Naive thymus-derived CD4-positive, alpha-beta T cell (primary cell): ENCODE measurements at regions not wholly inside any gene's neighbourhood (a gene's known extent, or its start where the extent isn't known, plus 50 kb on each side); places are given as distances from the start of the nearest gene placed in this dataset.

Experiments
- ATAC-seq: fragments of 150-1000 bp; cut with Tn5 transposase; 2 replicates; pipeline ENCODE4 v1.10.0; 2021; ENCODE audit warnings: mild to moderate bottlenecking, moderate library complexity
- CTCF ChIA-PET: fragments of 350-600 bp; sonication (Branson Sonifier 250); formaldehyde crosslinking; loops from one replicate; lab custom pipeline; 2021; ENCODE audit warnings: antibody characterized with exemption; lab: Charles Lee
- POLR2A ChIA-PET: fragments of 350-600 bp; sonication (Branson Sonifier 250); formaldehyde crosslinking; loops from one replicate; lab custom pipeline; 2021; ENCODE audit warnings: antibody characterized with exemption, inconsistent platforms; lab: Charles Lee
- DNase-seq, 9 donors: peaks; one replicate each; pipeline versions ENCODE4 v3.0.0 to v3.0.0-alpha.2; 2020 to 2022; ENCODE audit warnings: mixed read lengths in 1 of 9
- H3K27ac ChIP-seq: one replicate; pipeline ENCODE4 v1.7.0; 2013; ENCODE audit warnings: mild to moderate bottlenecking, low read depth, low read length, moderate library complexity
- H3K27me3 ChIP-seq, 2 donors: one replicate each; pipeline ENCODE4 v1.7.0; 2013; ENCODE audit warnings: low read length in 2 of 2, mild to moderate bottlenecking in 2 of 2, moderate library complexity in 2 of 2; ENCODE audit not compliant: control insufficient read depth in 2 of 2, insufficient read depth in 2 of 2
- H3K36me3 ChIP-seq, 3 experiments: 1 replicate in 2 of 3; 2 replicates in 1 of 3; pipeline ENCODE4 v1.7.0; 2013; ENCODE audit warnings: low read length in 3 of 3, mild to moderate bottlenecking in 3 of 3, moderate library complexity in 1 of 3; ENCODE audit not compliant: insufficient read depth in 3 of 3, control insufficient read depth in 2 of 3
- H3K4me1 ChIP-seq, 2 donors: one replicate each; pipeline ENCODE4 v1.7.0; 2013; ENCODE audit warnings: low read length in 2 of 2, mild to moderate bottlenecking in 2 of 2, moderate library complexity in 1 of 2; ENCODE audit not compliant: control insufficient read depth in 2 of 2, insufficient read depth in 2 of 2
- H3K4me3 ChIP-seq: 2 replicates; pipeline ENCODE4 v1.7.0; 2013; ENCODE audit warnings: mild to moderate bottlenecking, low read length
- H3K9me3 ChIP-seq, 3 experiments: 1 replicate in 2 of 3; 2 replicates in 1 of 3; pipeline ENCODE4 v1.7.0; 2013; ENCODE audit warnings: low read length in 3 of 3; ENCODE audit not compliant: control insufficient read depth in 2 of 3
- H3K27ac Mint-ChIP-seq, 9 donors: one replicate each; pipeline ENCODE4 v1.8.0; 2020 to 2022; ENCODE audit warnings: mixed read lengths in 9 of 9, mild to moderate bottlenecking in 8 of 9, moderate library complexity in 5 of 9, inconsistent platforms in 2 of 9
- H3K27me3 Mint-ChIP-seq, 5 donors: one replicate each; pipeline ENCODE4 v1.8.0; 2021 to 2022; ENCODE audit warnings: mixed read lengths in 5 of 5, mild to moderate bottlenecking in 1 of 5
- H3K36me3 Mint-ChIP-seq, 5 donors: one replicate each; pipeline ENCODE4 v1.8.0; 2020 to 2022; ENCODE audit warnings: mixed read lengths in 5 of 5, mild to moderate bottlenecking in 3 of 5, inconsistent platforms in 1 of 5
- H3K4me1 Mint-ChIP-seq, 7 donors: one replicate each; pipeline ENCODE4 v1.8.0; 2020 to 2022; ENCODE audit warnings: mixed read lengths in 7 of 7, mild to moderate bottlenecking in 3 of 7, inconsistent platforms in 1 of 7
- H3K4me3 Mint-ChIP-seq, 10 donors: one replicate each; pipeline ENCODE4 v1.8.0; 2020 to 2022; ENCODE audit warnings: mild to moderate bottlenecking in 10 of 10, mixed read lengths in 10 of 10, moderate library complexity in 6 of 10, inconsistent platforms in 2 of 10
- H3K9me3 Mint-ChIP-seq, 11 donors: one replicate each; pipeline ENCODE4 v1.8.0; 2020 to 2022; ENCODE audit warnings: mixed read lengths in 11 of 11, mild to moderate bottlenecking in 4 of 11, inconsistent platforms in 1 of 11, moderate library complexity in 1 of 11
- intact Hi-C, 2 donors: fragments of 100-400 bp; cut with micrococcal nuclease; formaldehyde crosslinking; loops; one replicate each; pipeline ENCODE4 v1.15.1; 2023

GRCh38 chr15:96046620-96047240, 283.8 kb upstream of the NR2F2 start:
- Histone ChIP-seq H3K27me3 (no peaks in the 10 kb centered on the region), H3K36me3 (no peaks in the 10 kb centered on the region), H3K4me1 (no peaks in the 10 kb centered on the region), H3K4me3 (no peak overlapping the region), H3K27ac (no peak overlapping the region), H3K9me3 (no peaks in the 10 kb centered on the region)
- Mint-ChIP-seq H3K9me3 (peaks cover 0 to 3% (median 0%) of the 10 kb centered on the region in 11 donors), H3K4me1 (peaks cover 0 to 2% (median 0%) of the 10 kb centered on the region in 7 donors), H3K27ac (no peak overlapping the region), H3K4me3 (no peak overlapping the region), H3K27me3 (peaks cover 39 to 74% (median 65%) of the 10 kb centered on the region in 5 donors), H3K36me3 (no peaks in the 10 kb centered on the region)
- no peak for DNase-seq
- no peak for ATAC-seq
- ChIA-PET CTCF (no interaction called here), POLR2A (no interaction called here)
- intact Hi-C loops = no loop called here

- intact Hi-C loops = no loop called here
- Histone ChIP-seq H3K4me1 (no peaks in the 10 kb centered on the region), H3K36me3 (no peaks in the 10 kb centered on the region), H3K4me3 (no peak overlapping the region), H3K27ac (no peak overlapping the region), H3K27me3 (no peaks in the 10 kb centered on the region), H3K9me3 (no peaks in the 10 kb centered on the region)
- ChIA-PET POLR2A (no interaction called here), CTCF (no interaction called here)
- Mint-ChIP-seq H3K27me3 (peaks cover 40 to 77% (median 67%) of the 10 kb centered on the region in 5 donors), H3K36me3 (no peaks in the 10 kb centered on the region), H3K9me3 (peaks cover 0 to 3% (median 0%) of the 10 kb centered on the region in 11 donors), H3K27ac (no peak overlapping the region), H3K4me1 (peaks cover 0 to 2% (median 0%) of the 10 kb centered on the region in 7 donors), H3K4me3 (no peak overlapping the region)
- DNase-seq = no peak
- ATAC-seq = no peak
Observed at GRCh38 chr15:96047255-96047931, 283.1 kb upstream of the NR2F2 start.

- ATAC-seq = no peak
- H3K36me3 Mint-ChIP-seq = no peaks in the 10 kb centered on the region
- ChIA-PET POLR2A (no interaction called here), CTCF (no interaction called here)
- no peaks in the 10 kb centered on the region for H3K9me3 ChIP-seq
- H3K27ac ChIP-seq = no peak overlapping the region
- intact Hi-C loops = no loop called here
- H3K9me3 Mint-ChIP-seq = peaks cover 0 to 2% (median 0%) of the 10 kb centered on the region in 11 donors
- H3K27me3 Mint-ChIP-seq = peaks cover 43 to 78% (median 62%) of the 10 kb centered on the region in 5 donors
- H3K27me3 ChIP-seq = no peaks in the 10 kb centered on the region
- H3K4me3 Mint-ChIP-seq = no peak overlapping the region
- no peaks in the 10 kb centered on the region for H3K4me1 ChIP-seq
- no peak overlapping the region for H3K27ac Mint-ChIP-seq
- no peaks in the 10 kb centered on the region for H3K36me3 ChIP-seq
- peaks cover 0 to 9% (median 4%) of the 10 kb centered on the region in 7 donors for H3K4me1 Mint-ChIP-seq
- no peak for DNase-seq
- H3K4me3 ChIP-seq = no peak overlapping the region
Observed at GRCh38 chr15:96049323-96049722, 281.2 kb upstream of the NR2F2 start.

- CTCF ChIA-PET = no interaction called here
- intact Hi-C loops = loop anchor here in 1 of 2 donors (10.0 kb wide), 2 partner anchors 295 to 765 kb away; no protein-coding TSS in a partner anchor
- no peak for DNase-seq
- ATAC-seq = no peak
- POLR2A ChIA-PET = no interaction called here
- no peaks in the 10 kb centered on the region for H3K27me3 ChIP-seq
- H3K4me1 Mint-ChIP-seq = peaks cover 0 to 9% (median 4%) of the 10 kb centered on the region in 7 donors
- H3K36me3 Mint-ChIP-seq = no peaks in the 10 kb centered on the region
- no peak overlapping the region for H3K27ac Mint-ChIP-seq
- H3K9me3 ChIP-seq = no peaks in the 10 kb centered on the region
- no peak overlapping the region for H3K4me3 Mint-ChIP-seq
- no peak overlapping the region for H3K4me3 ChIP-seq
- H3K27ac ChIP-seq = no peak overlapping the region
- peaks cover 43 to 76% (median 62%) of the 10 kb centered on the region in 5 donors for H3K27me3 Mint-ChIP-seq
- peaks cover 0 to 2% (median 0%) of the 10 kb centered on the region in 11 donors for H3K9me3 Mint-ChIP-seq
- no peaks in the 10 kb centered on the region for H3K4me1 ChIP-seq
- H3K36me3 ChIP-seq = no peaks in the 10 kb centered on the region
Observed at GRCh38 chr15:96049766-96050165, 280.7 kb upstream of the NR2F2 start.

GRCh38 chr15:96051598-96051997, 278.9 kb upstream of the NR2F2 start:
- CTCF ChIA-PET = no interaction called here
- Mint-ChIP-seq H3K9me3 (peaks cover 0 to 3% (median 0%) of the 10 kb centered on the region in 11 donors), H3K4me3 (no peak overlapping the region), H3K27me3 (peaks cover 48 to 84% (median 70%) of the 10 kb centered on the region in 5 donors), H3K4me1 (peaks cover 0 to 9% (median 4%) of the 10 kb centered on the region in 7 donors), H3K27ac (no peak overlapping the region), H3K36me3 (no peaks in the 10 kb centered on the region)
- Histone ChIP-seq H3K27ac (no peak overlapping the region), H3K4me3 (no peak overlapping the region), H3K4me1 (no peaks in the 10 kb centered on the region), H3K36me3 (no peaks in the 10 kb centered on the region), H3K9me3 (no peaks in the 10 kb centered on the region), H3K27me3 (peaks cover 0 to 5% of the 10 kb centered on the region in 2 donors)
- ATAC-seq (no peak), DNase-seq (no peak)
- POLR2A ChIA-PET = no interaction called here
- intact Hi-C loops = loop anchor here in 1 of 2 donors (10.0 kb wide), 2 partner anchors 293 to 767 kb away; no protein-coding TSS in a partner anchor

GRCh38 chr15:96052154-96052553, 278.3 kb upstream of the NR2F2 start:
- POLR2A ChIA-PET = interaction anchor here (0.6 kb wide), 1 partner anchor 66 kb away, joined by 3 read pairs; no protein-coding TSS in a partner anchor
- H3K27me3 Mint-ChIP-seq = peaks cover 48 to 81% (median 69%) of the 10 kb centered on the region in 5 donors

More at GRCh38 chr15:96052154-96052553, 278.3 kb upstream of the NR2F2 start:
- no peak for DNase-seq
- ATAC-seq = no peak
- peaks cover 0 to 9% (median 4%) of the 10 kb centered on the region in 7 donors for H3K4me1 Mint-ChIP-seq
- intact Hi-C loops = loop anchor here in 1 of 2 donors (10.0 kb wide), 2 partner anchors 293 to 767 kb away; no protein-coding TSS in a partner anchor
- Histone ChIP-seq H3K9me3 (no peaks in the 10 kb centered on the region), H3K4me3 (no peak overlapping the region), H3K4me1 (no peaks in the 10 kb centered on the region), H3K27me3 (peaks cover 0 to 5% of the 10 kb centered on the region in 2 donors), H3K36me3 (no peaks in the 10 kb centered on the region), H3K27ac (no peak overlapping the region)
- CTCF ChIA-PET = interaction anchor here (0.5 kb wide), 1 partner anchor 44 kb away, joined by 3 read pairs; no protein-coding TSS in a partner anchor
- H3K36me3 Mint-ChIP-seq = no peaks in the 10 kb centered on the region
- H3K27ac Mint-ChIP-seq = no peak overlapping the region
- peak overlapping the region in 3 of 10 donors; percentile 35 to 63 (median 47) for H3K4me3 Mint-ChIP-seq
- peaks cover 0 to 3% (median 0%) of the 10 kb centered on the region in 11 donors for H3K9me3 Mint-ChIP-seq
